DND-41 (cell line): ENCODE measurements at regions not wholly inside any gene's neighbourhood (a gene's known extent, or its start where the extent isn't known, plus 50 kb on each side); places are given as distances from the start of the nearest gene placed in this dataset.

Experiments used
- ATAC-seq: fragments of 200-7000 bp; cut with Tn5 transposase; 3 replicates; pipeline ENCODE4 v1.9.1; 2021; ENCODE audit warnings: low read depth; ENCODE audit not compliant: insufficient read depth
- DNase-seq: peaks from one replicate; pipeline ENCODE4 v3.0.0-alpha.2; 2020
- H2AFZ ChIP-seq: 2 replicates; pipeline ENCODE4 v1.6.0; 2012; ENCODE audit warnings: low read depth, low read length
- H3K27ac ChIP-seq: 2 replicates; pipeline ENCODE4 v1.5.1; 2012; ENCODE audit warnings: low read length, inconsistent platforms
- H3K27me3 ChIP-seq: fragments of 200-600 bp; sonication (generic); 2 replicates; pipeline ENCODE4 v1.6.0; 2012; ENCODE audit warnings: low read length, mild to moderate bottlenecking, inconsistent platforms; ENCODE audit not compliant: insufficient read depth, poor library complexity
- H3K36me3 ChIP-seq: 2 replicates; pipeline ENCODE4 v1.5.1; 2012; ENCODE audit warnings: low read length, inconsistent platforms; ENCODE audit not compliant: insufficient read depth
- H3K4me1 ChIP-seq: 2 replicates; pipeline ENCODE4 v1.5.1; 2012; ENCODE audit warnings: mild to moderate bottlenecking, low read length; ENCODE audit not compliant: insufficient read depth
- H3K4me2 ChIP-seq: 2 replicates; pipeline ENCODE4 v1.6.0; 2012; ENCODE audit warnings: mild to moderate bottlenecking, moderate library complexity, low read length, inconsistent platforms; ENCODE audit not compliant: insufficient read depth
- H3K4me3 ChIP-seq, 2 experiments: fragments of 200-600 bp in 1 of 2; shearing (Covaris generic) in 1 of 2; 2 replicates each; pipeline ENCODE4 v1.5.1; 2012 to 2016; ENCODE audit warnings: inconsistent platforms in 2 of 2, low read length in 2 of 2, mild to moderate bottlenecking in 2 of 2, low read depth in 1 of 2, moderate library complexity in 1 of 2
- H3K79me2 ChIP-seq: 2 replicates; pipeline ENCODE4 v1.6.0; 2012; ENCODE audit warnings: low read length, inconsistent platforms; ENCODE audit not compliant: insufficient read depth
- H3K9ac ChIP-seq: 2 replicates; pipeline ENCODE4 v1.6.0; 2012; ENCODE audit warnings: low read depth, mild to moderate bottlenecking, inconsistent platforms, low read length, moderate library complexity
- H3K9me3 ChIP-seq: 2 replicates; pipeline ENCODE4 v1.5.1; 2012; ENCODE audit warnings: low read length, moderate library complexity, mild to moderate bottlenecking, inconsistent platforms; ENCODE audit not compliant: insufficient read depth, severe bottlenecking
- H4K20me1 ChIP-seq: 2 replicates; pipeline ENCODE4 v1.6.0; 2012; ENCODE audit warnings: low read length; ENCODE audit not compliant: insufficient read depth
- CTCF ChIP-seq: IDR thresholded peaks from 2 replicates; pipeline ENCODE4 v1.5.1; 2012; ENCODE audit warnings: borderline replicate concordance, low read length, moderate library complexity, mild to moderate bottlenecking; ENCODE audit not compliant: poor library complexity, severe bottlenecking; ENCODE audit errors: extremely low read depth
- EZH2 ChIP-seq: IDR thresholded peaks from 3 replicates; pipeline ENCODE4 v1.6.1; 2012; ENCODE audit warnings: borderline replicate concordance, low read depth, mild to moderate bottlenecking, moderate library complexity, low read length, inconsistent platforms; ENCODE audit not compliant: severe bottlenecking

GRCh38 chr9:104980039-104980654, 52.2 kb upstream of the ABCA1 start:
- Histone ChIP-seq H3K4me1 (peaks cover 9% of the 10 kb centered on the region), H3K27me3 (no peaks in the 10 kb centered on the region), H3K9me3 (no peaks in the 10 kb centered on the region), H3K27ac (no peak overlapping the region), H2AFZ (no peak overlapping the region), H3K36me3 (no peaks in the 10 kb centered on the region), H3K4me2 (no peak overlapping the region), H3K9ac (no peak overlapping the region), H3K4me3 (no peak overlapping the region), H4K20me1 (no peaks in the 10 kb centered on the region), H3K79me2 (no peaks in the 10 kb centered on the region)
- DNase-seq = no peak
- no peak for TF ChIP-seq CTCF
- TF ChIP-seq EZH2 = no peak
- no peak for ATAC-seq

GRCh38 chr9:104981543-104982129, 53.7 kb upstream of the ABCA1 start:
- Histone ChIP-seq H3K4me1 (peaks cover 16% of the 10 kb centered on the region), H3K9me3 (no peaks in the 10 kb centered on the region), H3K4me3 (no peak overlapping the region), H3K27ac (no peak overlapping the region), H3K36me3 (no peaks in the 10 kb centered on the region), H4K20me1 (no peaks in the 10 kb centered on the region), H3K79me2 (no peaks in the 10 kb centered on the region), H3K27me3 (no peaks in the 10 kb centered on the region), H3K9ac (no peak overlapping the region), H2AFZ (no peak overlapping the region), H3K4me2 (no peak overlapping the region)
- TF ChIP-seq CTCF = no peak
- ATAC-seq (no peak), DNase-seq (no peak)

GRCh38 chr9:104982543-104982942, 54.6 kb upstream of the ABCA1 start:
- no peaks in the 10 kb centered on the region for H3K36me3 ChIP-seq
- DNase-seq (no peak), ATAC-seq (no peak)
- H3K27me3 ChIP-seq = no peaks in the 10 kb centered on the region
- no peak overlapping the region for H3K9ac ChIP-seq
- no peak for TF ChIP-seq EZH2
- TF ChIP-seq CTCF = no peak
- H3K4me3 ChIP-seq = no peak overlapping the region
- H3K9me3 ChIP-seq = no peaks in the 10 kb centered on the region
- H4K20me1 ChIP-seq = no peaks in the 10 kb centered on the region
- H3K27ac ChIP-seq = no peak overlapping the region
- no peak overlapping the region for H3K4me2 ChIP-seq
- H3K79me2 ChIP-seq = no peaks in the 10 kb centered on the region
- H2AFZ ChIP-seq = no peak overlapping the region
- H3K4me1 ChIP-seq = peaks cover 16% of the 10 kb centered on the region

- no peak overlapping the region for H2AFZ ChIP-seq
These were observed 55.5 kb upstream of the ABCA1 start for GRCh38 chr9:104983491-104983890.

More at GRCh38 chr9:104983491-104983890, 55.5 kb upstream of the ABCA1 start:
- no peaks in the 10 kb centered on the region for H3K36me3 ChIP-seq
- H3K9me3 ChIP-seq = no peaks in the 10 kb centered on the region
- H3K4me3 ChIP-seq = no peak overlapping the region
- H3K4me2 ChIP-seq = no peak overlapping the region
- H3K79me2 ChIP-seq = no peaks in the 10 kb centered on the region
- H3K27ac ChIP-seq = no peak overlapping the region
- TF ChIP-seq CTCF (no peak), EZH2 (no peak)
- peaks cover 23% of the 10 kb centered on the region for H3K4me1 ChIP-seq
- DNase-seq (no peak), ATAC-seq (no peak)
- no peak overlapping the region for H3K9ac ChIP-seq
- H3K27me3 ChIP-seq = no peaks in the 10 kb centered on the region
- no peaks in the 10 kb centered on the region for H4K20me1 ChIP-seq
